BJ (cell line): ENCODE measurements at regions not wholly inside any gene's neighbourhood (a gene's known extent, or its start where the extent isn't known, plus 50 kb on each side); places are given as distances from the start of the nearest gene placed in this dataset.

Experiments
- CTCF ChIA-PET: fragments of 350-600 bp; formaldehyde crosslinking; extraction: SDS; loops from one replicate; lab custom pipeline; 2021; ENCODE audit warnings: antibody characterized with exemption, inconsistent platforms; lab: Yijun Ruan, JAX
- POLR2A ChIA-PET: fragments of 300-600 bp; sonication (Branson Sonifier 250); formaldehyde crosslinking; extraction: SDS; loops from one replicate; lab custom pipeline; 2021; ENCODE audit warnings: antibody characterized with exemption; lab: Charles Lee
- DNase-seq: peaks from one replicate; pipeline ENCODE4 v3.0.0-alpha.2; 2011; ENCODE audit warnings: low read depth
- H3K27me3 ChIP-seq: 2 replicates; pipeline ENCODE4 v1.6.0; 2011; ENCODE audit warnings: low read length; ENCODE audit not compliant: control insufficient read depth, insufficient read depth
- H3K36me3 ChIP-seq: 2 replicates; pipeline ENCODE4 v1.5.1; 2011; ENCODE audit warnings: low read length; ENCODE audit not compliant: control insufficient read depth, insufficient read depth
- H3K4me3 ChIP-seq: 2 replicates; pipeline ENCODE4 v1.5.1; 2011; ENCODE audit warnings: low read depth, mild to moderate bottlenecking, control low read depth, low read length
- TF ChIP-seq, protein P1 (sequence below): IDR thresholded peaks from 2 replicates; pipeline ENCODE4 v1.5.1; 2011; ENCODE audit warnings: low read depth, mild to moderate bottlenecking, control low read depth, inconsistent platforms, low read length, moderate library complexity; ENCODE audit not compliant: insufficient read depth

GRCh38 chr9:90540734-90541133 is 101.9 kb downstream of the DIRAS2 start:
- CTCF ChIA-PET: no interaction called here

DNA sequence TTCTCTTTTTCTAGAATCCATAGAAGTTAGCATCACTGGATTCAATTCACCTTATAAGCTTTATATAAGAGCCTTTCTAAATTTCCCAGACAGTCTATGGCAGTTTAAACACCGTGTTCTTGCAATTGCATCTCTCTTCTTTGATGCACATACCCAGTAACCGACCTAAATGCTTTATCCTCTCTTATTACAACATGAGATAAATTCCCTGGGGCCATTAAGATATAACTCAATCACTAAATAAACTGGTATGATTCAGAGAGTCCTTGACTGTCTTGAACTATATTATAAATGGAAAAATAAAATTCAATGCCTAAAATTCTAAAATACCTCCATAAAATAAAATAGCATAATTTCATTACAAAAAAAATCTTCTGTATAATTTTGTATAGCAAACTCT is 98.1 kb downstream of the DIRAS2 start:
- no peaks in the 10 kb centered on the region for H3K27me3 ChIP-seq
- DNase-seq: no peak
- TF ChIP-seq, protein P1, sequence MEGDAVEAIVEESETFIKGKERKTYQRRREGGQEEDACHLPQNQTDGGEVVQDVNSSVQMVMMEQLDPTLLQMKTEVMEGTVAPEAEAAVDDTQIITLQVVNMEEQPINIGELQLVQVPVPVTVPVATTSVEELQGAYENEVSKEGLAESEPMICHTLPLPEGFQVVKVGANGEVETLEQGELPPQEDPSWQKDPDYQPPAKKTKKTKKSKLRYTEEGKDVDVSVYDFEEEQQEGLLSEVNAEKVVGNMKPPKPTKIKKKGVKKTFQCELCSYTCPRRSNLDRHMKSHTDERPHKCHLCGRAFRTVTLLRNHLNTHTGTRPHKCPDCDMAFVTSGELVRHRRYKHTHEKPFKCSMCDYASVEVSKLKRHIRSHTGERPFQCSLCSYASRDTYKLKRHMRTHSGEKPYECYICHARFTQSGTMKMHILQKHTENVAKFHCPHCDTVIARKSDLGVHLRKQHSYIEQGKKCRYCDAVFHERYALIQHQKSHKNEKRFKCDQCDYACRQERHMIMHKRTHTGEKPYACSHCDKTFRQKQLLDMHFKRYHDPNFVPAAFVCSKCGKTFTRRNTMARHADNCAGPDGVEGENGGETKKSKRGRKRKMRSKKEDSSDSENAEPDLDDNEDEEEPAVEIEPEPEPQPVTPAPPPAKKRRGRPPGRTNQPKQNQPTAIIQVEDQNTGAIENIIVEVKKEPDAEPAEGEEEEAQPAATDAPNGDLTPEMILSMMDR: no peak
- no peaks in the 10 kb centered on the region for H3K36me3 ChIP-seq
- CTCF ChIA-PET: no interaction called here
- H3K4me3 ChIP-seq: no peak overlapping the region
- POLR2A ChIA-PET: no interaction called here

More at GRCh38 chr9:90540734-90541133, 101.9 kb downstream of the DIRAS2 start:
- TF ChIP-seq, protein P1: no peak
- Histone ChIP-seq H3K36me3 (no peaks in the 10 kb centered on the region), H3K4me3 (no peak overlapping the region), H3K27me3 (no peaks in the 10 kb centered on the region)
- POLR2A ChIA-PET: no interaction called here
- DNase-seq: no peak

DNA sequence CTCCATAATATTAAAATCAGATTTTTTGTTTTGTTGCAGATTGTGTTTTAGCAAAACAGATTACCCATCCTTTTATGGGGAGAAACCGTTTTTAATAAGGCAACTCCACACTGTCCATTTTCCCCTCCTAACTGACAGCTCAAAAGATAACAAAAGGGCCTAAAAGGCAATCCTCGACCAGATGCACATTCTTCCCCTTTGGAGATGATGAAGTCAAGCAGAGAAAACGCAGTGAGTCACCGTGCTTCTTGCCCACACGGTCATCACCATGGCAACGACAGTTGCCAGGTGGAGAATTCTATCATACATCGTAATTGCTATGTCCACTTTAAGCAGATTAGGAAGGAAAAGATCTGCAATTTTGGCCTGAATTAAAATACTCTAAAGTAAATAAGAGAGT is 96.4 kb downstream of the DIRAS2 start:
- POLR2A ChIA-PET: no interaction called here
- CTCF ChIA-PET: no interaction called here
- TF ChIP-seq, protein P1: no peak
- Histone ChIP-seq H3K36me3 (no peaks in the 10 kb centered on the region), H3K27me3 (no peaks in the 10 kb centered on the region), H3K4me3 (no peak overlapping the region)
- peak; percentile 39 for DNase-seq

DNA sequence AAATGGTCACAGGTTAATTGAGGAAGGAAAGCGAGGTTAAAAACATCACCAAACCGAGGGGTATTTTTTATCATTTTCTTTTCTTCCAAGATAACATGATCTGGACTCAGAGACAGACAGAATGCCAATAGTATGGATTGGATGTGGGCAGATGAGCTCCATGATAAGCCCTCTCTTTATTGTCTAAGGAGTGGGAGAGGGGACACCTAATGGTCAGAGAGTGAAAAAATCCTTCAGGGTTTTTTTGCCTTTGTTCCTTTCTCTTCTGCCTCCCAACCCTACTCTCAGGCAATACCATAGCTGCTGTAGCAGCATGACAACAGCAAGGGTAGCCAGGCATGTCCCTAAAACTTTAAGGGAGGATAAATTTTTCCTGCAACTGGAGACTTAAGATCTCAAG is 94.7 kb downstream of the DIRAS2 start:
- Histone ChIP-seq H3K36me3 (no peaks in the 10 kb centered on the region), H3K27me3 (no peaks in the 10 kb centered on the region), H3K4me3 (no peak overlapping the region)
- CTCF ChIA-PET: interaction anchor here (1.1 kb wide), 1 partner anchor 372 kb away, joined by 3 read pairs; no protein-coding TSS in a partner anchor
- no peak for DNase-seq
- POLR2A ChIA-PET: no interaction called here
- TF ChIP-seq, protein P1: peak; percentile 22; the same call in 1 of the 2 replicates

- Histone ChIP-seq H3K4me3 (no peak overlapping the region), H3K36me3 (no peaks in the 10 kb centered on the region), H3K27me3 (no peaks in the 10 kb centered on the region)
- CTCF ChIA-PET: no interaction called here
- TF ChIP-seq, protein P1: no peak
- no peak for DNase-seq
- POLR2A ChIA-PET: no interaction called here
Observed at GRCh38 chr9:90552317-90552716, 90.3 kb downstream of the DIRAS2 start.
